Pons (tissue), 1 donor: ENCODE measurements at regions not wholly inside any gene's neighbourhood (a gene's known extent, or its start where the extent isn't known, plus 50 kb on each side); places are given as distances from the start of the nearest gene placed in this dataset.

Experiments used
- DNase-seq: peaks from one replicate; pipeline ENCODE4 v3.0.0-alpha.2; 2016; ENCODE audit warnings: low spot score

DNA sequence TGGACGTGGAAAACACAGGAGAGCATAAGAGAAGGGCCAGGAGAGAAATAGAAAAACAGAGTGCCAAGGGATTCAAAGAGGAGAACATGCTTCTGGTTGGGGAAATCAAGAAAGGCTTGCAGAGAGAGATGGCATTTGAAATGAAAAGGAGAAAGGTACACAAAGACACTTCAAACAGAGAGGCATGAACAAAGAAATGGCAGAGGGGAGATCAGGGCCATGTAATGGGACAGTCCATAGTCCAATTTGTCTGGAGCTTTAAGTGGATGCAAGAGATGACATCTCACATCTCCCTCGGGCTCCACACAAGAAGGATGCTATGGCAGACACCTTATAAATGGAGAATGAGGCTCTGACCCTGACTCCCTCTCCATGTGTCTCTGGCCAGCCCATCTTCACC is 331.1 kb downstream of the MLLT3 start:
- no peak for DNase-seq

DNA sequence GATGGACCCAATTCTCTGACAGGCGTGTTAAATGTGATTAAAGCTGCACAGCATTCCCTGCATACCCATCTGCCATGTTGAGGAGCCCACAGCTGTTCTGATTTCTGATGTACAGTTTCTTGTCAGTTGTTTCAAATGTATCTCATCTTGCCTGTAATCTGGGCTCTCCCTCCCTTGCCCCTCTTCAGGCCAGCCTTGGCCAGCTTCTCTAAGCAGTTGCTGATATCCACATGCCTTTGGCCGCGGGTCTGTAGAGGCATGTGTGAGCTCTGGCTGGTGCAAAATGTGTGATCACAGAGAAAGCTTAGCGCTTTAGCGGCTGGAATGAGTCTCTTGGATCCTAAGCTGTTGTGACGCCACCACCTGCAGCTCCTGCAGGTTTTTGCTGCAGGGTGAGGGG is 332.0 kb downstream of the MLLT3 start:
- DNase-seq, result no peak

DNA sequence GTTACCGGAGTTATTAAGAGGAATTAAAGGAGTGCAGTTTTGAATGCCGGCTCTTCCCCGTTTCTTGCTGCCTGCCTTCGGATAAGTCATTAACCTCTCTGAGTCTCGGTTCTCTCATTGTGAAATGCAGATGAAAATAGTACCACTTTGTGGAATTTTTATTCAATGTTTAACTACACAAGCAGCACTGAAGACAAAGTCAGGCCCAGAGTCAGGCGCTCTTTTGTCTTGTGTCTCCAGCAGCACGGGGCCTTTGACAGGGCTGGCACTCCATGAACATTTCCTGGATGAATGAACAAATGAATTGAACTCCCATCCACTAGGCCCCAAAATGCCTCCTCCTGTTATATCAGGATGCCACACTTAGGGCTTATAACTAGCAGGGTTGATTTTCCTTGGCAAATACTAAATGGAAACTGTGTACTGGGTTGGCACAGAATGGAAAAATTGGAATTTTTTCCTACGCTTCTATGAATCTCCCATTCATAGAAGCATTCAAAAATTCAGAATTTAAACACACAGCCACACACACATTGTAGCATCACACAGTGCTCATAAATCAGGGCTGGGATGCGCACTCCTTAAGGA is 332.8 kb downstream of the MLLT3 start:
- DNase-seq, result peak; percentile 39

DNA sequence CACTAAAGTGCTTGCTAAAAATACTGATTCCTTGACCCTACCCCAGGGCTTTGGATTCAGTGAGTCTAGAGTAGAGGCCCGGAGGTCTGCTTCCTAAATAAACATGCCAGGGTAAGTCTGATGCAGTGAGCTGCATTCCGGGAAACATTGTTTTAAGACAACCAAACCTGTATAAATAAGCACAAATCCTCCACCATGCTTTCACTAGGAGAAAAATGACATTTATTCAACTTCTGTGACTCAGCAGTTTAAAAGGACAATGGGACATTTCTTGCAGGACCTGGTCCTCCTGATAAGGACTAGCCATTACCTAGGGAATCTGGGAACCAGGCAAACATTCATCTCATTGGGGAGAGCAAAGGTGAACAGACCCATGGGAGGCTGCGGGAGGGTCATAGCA is 335.3 kb downstream of the MLLT3 start:
- no peak for DNase-seq

DNA sequence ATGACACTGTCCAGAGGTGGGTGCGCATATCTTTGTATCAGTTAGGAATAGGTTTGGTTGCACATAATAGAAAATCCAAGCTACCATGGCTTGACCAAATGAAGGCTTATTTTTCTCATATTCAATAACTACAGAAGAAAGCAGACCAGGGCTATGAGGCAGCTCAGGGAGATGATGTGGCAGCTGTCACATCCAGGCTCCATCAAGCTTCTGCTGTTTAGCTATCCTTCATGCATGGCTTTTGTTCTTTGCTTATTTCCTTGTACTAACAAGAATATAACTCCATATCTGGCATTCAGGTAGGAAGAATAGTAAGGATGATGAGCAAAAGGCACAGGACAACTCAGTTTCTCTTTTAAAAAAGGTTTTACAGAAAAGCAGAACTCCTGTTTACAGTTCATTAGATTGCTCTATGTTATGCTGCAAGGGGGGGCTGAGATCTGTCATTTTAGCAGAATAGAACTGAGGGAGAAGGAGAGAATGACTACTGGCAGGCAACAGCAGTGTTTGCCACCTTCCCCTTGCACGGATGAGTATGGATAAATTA is 336.1 kb downstream of the MLLT3 start:
- no peak for DNase-seq

DNA sequence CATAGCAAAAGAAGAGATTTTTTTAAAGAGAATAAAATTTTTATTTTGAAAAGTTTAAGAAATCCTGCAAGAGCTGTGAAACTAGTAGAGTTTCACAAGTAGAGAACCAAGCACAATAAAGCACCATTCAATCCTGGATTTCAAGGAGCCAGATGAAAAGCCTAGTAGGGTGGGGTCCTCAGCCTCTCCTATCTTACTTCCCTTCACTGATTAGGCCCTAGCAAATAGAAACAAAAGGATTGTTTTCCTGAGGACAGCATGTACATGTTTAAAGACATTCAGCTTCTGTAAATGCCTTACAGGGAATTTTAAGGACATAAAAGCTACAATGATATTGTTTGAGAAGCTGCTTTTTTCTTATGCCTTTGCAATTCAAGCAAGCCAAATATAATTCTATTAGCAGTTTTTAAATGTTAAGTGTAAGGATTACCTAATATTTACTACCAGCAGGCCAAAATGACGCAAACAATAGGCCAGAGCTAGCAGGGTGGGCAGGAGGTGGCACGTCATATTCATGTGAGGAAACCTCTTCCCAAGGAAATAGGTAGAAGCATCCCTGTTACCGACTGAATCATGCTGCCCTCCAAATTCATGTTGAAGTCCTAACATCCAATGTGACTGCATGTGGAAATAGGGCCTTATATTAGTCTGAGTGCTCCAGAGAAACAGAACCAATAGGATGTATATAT is 337.6 kb downstream of the MLLT3 start:
- DNase-seq, result no peak

DNA sequence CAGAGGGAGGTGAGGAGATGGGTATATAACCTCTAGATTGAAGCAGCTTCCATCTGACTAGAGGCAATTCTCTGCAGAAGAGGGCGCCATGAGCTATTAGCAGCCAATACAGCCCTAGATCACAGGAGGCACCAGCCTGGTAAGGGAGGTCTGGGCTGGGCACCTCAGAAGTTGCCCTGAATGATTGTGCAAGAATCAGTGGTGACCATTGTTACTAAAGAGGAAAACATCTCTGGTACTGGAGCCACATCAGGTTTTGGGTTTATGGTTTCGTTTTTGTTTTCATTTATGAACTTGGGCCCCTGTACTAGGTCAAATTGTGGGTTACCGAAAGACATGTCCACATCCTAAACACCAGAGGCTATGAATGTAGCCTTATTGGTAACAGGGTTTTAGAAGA is 342.0 kb downstream of the MLLT3 start:
- DNase-seq, result no peak

DNA sequence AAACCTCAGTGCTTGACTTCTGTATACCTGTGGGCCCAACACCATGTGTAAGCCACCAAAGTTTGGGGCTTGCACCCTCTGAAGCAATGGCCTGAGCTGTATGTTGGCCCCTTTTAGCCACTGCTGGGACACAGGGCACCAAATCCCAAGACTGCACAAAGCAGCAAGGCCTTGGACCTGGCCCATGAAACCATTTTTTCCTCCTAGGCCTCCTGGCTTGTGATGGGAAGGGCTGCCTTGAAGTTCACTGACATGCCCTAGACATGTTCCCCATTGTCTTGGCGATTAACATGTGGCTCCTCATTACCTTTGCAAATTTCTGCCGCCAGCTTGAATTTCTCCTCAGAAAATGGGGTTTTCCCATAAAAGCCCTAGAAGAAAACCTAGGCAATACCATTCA is 345.5 kb downstream of the MLLT3 start:
- no peak for DNase-seq

DNA sequence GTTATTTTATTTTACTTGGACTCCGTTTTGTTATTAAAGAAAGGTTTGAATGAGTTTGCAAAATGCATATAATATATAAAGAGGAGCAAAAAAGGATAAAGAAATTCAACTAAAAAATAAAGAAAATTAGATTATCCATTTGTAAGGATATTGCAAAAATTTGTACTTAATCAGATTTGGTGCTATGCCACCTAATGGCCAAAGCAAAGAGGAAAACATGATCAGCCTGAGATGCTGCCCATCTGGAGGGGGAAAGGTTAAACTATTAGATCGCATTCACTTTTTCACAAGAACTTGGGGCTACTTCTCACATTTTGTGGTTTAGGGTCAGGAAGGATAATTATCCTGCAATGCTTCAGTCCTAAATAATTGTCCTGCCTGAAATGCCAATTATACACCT is 350.6 kb downstream of the MLLT3 start:
- no peak for DNase-seq

DNA sequence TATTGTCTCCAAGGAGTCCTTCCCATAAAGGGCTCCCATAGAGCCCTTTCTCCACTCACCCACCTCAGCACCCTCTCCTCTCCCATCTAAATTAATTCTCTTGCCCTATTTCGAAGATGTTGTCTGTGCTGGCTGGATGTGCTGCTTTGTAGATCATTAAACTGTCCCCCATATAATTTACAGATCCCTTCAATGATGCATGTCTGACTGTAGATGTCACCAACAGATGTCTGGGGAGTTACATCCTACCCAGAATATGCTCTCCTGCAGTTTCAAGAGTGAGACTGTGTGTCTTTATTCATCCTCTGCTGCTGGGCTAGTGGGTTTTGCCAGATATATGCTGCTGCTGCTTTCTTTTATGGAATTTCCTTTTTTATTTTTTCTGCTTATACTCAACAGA is 351.2 kb downstream of the MLLT3 start:
- no peak for DNase-seq

DNA sequence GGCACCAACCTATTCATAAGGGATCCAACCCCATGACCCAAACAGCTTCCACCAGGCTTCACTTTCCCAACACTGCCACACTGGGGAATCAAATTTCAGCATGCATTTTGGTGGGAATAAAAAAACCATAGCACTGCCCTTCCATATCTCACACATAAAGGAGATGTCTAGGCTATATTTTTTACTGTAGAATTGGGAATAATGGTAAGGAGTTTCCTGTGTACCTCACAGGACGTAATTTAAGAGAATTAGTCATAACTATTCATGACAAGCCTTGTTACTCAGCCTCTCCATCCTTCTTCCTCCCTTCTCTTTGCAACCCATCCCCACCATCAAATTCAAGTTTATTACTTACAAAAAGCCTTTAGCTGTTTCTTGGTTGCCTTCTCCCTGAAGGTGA is 352.1 kb downstream of the MLLT3 start:
- no peak for DNase-seq

DNA sequence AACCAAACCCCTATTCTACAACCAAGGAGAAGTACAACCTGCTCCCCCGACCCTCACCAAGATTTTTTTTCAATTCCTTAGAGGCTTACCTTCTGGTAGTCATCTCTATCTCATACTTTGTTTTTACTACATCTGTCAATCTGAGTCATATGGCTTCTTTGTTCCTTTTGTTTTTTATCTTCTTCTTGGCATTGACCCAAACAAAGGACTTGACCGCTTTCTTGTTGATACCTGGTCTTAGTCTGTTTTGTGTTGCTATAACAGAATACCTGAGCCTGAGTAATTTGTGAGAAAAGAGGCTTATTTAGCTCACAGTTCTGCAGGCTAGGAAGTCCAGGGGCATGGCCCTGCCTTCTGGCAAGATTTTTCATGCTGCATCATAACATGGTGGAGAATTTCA is 352.7 kb downstream of the MLLT3 start:
- no peak for DNase-seq

DNA sequence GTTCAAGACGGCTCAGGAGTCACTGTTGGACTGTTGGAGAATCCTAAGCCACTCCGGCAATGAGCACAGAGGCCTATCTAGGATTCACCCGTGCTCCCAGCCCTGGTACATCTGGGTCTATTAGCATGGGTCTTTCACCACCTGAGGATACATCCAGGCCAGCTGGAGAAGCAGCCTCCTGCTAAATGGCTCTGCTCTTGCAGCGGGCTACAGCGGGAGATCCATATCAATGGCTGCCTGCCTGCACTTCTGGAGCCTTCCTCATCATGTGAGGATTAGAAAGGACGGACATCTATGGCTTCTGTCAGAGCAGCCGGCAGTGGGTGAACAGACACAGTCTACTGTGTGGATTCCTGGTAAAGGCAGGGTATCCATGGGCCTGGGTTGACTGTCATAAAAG is 357.4 kb downstream of the MLLT3 start:
- no peak for DNase-seq

DNA sequence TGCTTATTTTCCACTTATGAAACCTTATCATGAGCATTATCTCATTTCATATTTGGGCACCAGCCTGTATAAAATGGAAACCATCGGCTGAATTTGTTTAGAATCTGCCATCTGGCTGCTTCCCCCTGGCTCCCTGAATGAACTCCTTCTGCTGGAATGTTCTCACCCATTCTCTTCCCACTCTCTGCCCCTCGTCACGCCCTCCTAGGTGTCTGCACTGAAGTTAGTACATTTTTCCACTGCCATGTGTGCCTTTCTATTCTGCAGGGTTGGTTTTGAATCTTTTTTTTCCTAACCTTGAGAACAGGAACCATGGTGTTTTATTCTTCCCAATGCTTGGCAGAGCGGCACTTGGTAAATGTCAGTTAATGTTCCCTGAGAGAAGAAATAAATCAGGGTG is 359.7 kb downstream of the MLLT3 start:
- DNase-seq, result no peak

DNA sequence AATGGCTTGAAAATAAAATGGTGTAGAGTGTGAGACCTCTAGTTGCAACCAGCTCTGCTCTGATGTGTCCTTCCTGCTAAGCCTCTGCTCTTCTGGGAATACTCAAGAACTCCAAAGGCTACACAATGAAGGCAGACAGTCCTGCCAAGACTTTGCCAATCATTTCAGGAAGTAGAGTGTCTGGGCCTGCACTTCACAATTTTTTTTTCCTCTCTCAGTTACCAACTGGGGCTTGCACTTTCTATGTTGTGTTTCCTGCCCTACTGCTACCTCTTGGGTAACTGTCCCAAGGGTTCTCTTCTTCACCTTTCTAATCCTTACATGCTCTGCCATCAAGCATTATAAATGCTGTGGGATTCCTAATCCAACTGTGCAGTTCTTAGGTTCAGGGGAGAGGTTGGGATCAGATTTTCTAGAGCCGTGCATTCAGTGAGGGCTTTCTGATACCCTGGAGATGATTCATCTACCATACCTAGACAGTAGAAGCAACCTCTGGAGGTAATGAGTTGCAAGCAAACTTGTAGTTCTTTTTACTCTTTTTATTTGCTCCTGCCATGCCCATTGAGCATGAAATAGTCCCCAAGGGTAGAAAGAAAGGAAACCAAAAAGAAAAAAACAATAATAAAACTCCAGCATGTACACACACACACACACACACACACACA is 365.9 kb downstream of the MLLT3 start:
- DNase-seq, result no peak

DNA sequence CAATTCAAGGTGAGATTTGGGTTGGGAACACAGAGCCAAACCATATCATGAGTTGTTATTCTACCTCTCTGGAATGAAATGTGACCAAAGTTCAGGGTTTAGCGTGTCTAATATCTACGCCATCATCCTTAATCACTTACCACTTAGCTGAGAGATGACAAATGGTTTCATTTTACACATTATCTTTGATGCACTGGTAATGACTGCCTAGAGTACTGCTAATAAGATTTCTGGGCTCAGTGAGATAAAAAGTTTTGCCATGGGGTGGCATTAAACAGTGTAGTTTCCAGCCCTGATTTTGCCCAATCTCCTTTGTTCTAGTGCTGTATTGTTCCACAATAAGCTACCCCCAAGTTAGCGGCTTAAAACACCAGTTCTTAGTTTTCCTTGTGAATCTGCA is 367.2 kb downstream of the MLLT3 start:
- DNase-seq, result no peak

DNA sequence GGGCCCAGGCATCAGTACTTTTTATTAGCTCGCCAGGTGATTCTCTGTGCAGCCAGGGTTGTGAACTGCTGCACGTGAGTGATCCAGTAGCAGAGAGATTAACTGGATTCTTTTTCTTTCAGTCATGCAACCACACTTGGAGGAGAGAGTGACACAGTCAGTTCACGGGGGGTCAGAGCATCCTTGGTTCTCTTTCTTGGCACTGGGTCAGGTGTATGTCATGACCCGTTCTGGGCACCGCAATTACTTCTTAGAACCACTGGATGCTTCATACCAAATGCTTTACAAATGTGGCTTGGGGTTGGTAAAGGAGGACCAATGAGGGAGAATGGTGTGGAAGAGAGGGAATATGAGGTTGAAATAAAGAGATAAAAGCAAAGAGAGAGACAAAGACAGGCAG is 368.7 kb downstream of the MLLT3 start:
- no peak for DNase-seq

DNA sequence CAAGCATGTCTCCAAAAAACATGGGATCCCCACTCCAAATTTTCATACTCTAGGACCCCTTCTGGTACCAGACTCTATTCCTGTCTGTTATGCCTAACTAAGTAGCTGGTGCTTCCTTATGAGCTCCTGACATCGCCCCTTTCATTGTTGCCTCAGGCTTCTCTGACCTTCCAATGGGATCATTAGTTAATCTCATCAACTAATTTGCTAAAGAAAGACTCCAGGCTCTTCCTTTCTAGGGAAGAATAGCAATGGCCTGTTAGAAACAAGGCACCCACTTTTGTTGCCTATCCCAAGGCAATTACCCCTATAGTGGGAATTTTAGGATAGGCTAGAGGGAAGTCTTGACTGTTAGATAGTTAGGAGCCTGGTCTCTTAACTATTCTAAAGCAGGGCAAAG is 369.5 kb downstream of the MLLT3 start:
- DNase-seq, result no peak

DNA sequence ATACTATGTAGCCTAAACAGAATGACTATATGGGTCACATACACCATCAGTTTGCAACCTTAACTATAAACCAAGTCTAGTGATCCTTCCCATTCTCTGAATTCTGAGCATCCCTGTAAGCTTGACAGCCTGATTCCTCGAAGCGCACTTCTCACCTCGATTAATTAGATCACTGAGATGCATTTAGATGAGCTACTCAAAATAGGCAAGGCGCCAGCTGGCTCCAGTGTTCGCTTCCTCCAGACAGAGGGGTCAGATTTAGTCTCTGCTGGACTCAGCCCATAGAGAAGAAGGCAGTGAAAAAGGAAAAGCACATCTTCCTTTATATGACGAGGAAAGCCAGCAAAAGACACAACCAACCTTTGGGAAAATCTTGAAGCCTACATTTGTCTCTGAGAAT is 371.5 kb downstream of the MLLT3 start:
- DNase-seq, result no peak

DNA sequence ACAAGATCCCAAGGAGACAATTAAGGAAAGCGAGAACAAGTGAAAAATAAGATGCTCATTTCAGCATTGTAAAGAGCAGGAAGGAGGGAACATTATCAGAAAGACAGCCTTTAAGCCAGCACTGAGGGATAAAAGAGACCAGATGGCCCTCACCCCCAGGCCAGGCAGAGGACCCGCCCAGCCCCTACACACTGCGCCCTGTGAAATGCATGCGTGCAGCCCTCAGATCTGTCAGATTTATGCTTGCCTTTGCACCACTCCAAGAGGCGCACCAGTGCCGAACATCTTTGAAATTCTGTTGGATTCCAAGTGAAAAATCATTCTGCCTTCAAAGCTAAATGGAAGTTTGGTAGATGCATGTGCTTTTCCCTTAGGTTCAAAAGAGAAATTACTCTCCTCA is 378.0 kb downstream of the MLLT3 start:
- no peak for DNase-seq

DNA sequence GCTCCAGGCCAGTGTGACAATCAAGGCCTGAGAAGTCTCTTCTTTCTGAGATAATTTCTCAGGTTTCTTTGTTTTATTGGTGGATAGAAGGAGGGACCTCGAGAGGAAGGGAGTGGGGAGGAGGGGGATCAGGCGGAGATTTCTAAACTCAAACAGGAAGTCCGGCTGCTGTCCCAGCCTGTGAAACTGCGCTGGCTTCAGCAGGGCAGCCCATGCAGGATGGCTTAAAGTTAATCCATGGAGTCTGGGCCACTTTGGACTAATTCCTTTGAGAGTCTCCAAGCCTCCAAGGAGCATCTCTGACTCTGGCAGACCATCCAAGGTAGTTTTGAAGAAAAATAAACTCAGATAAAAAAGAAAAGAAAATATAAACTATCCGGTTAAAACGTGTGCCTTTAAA is 378.5 kb downstream of the MLLT3 start:
- DNase-seq, result no peak

DNA sequence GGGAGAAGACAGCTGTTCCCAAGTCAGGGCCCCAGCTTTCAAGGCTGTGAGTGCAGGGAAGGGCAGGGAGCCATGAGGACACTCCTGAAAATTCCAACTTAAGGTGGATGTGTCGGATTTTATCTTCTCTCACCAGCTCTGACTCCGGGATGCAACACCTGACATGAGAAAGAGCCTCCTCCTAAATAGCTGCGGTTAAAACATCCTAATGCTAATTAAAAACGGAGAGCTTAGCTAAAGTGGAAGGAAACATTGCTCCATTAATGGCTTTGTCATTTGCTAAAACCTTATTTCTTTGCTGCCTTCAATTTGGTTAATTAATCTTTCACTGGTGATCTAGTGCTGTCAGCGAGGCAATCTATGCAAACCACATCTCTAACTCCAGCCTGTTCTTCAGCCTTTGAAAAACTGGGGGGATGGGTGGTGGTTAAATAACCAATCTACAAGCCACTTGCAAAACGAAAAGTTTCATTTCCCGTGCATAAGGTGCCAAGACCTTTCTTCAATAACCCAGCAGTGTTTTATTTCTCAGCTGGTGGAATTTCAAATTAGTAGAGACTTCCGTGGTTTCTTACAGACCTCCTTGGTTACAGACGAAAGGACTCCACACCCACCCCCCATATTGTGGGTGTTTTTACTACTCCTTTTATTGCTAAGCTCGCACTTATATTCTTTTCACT is 379.6 kb downstream of the MLLT3 start:
- DNase-seq, result no peak

DNA sequence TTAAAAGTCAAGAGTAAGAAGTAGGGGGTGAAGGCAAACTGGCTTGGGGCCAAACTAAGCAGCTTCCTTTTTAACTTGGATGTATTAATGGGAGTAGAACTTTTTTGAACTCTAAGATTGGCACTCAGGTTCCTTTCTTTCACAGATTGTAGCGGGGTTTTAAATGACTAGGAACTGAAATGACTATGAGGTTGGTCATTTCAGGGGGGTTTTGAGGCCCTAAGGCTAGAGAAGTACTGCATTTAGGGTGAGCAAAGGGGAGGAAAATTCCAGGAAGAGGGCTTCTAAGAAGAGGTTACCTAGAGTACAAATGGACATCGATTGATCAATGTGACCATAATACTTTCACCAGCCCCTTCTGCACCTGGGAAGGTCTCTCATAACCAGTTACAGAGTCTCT is 381.8 kb downstream of the MLLT3 start:
- no peak for DNase-seq
